HL-60 (cell line): ENCODE measurements at regions not wholly inside any gene's neighbourhood (a gene's known extent, or its start where the extent isn't known, plus 50 kb on each side); places are given as distances from the start of the nearest gene placed in this dataset.

Source experiments
- CTCF ChIP-seq: IDR thresholded peaks from one replicate; pipeline ENCODE4 v1.5.1; 2011; ENCODE audit warnings: low read length, control low read depth, inconsistent platforms; ENCODE audit not compliant: insufficient read depth
- POLR2AphosphoS5 ChIP-seq: IDR thresholded peaks from 2 replicates; pipeline ENCODE4 v1.6.1; 2012; ENCODE audit warnings: low read depth
- REST ChIP-seq: IDR thresholded peaks from 2 replicates; pipeline ENCODE4 v1.6.1; 2012; ENCODE audit warnings: low read depth; ENCODE audit not compliant: insufficient replicate concordance
- SPI1 ChIP-seq: IDR thresholded peaks from 2 replicates; pipeline ENCODE4 v1.6.1; 2012; ENCODE audit warnings: low read depth, mild to moderate bottlenecking, borderline replicate concordance

- TF ChIP-seq POLR2AphosphoS5: no peak
- TF ChIP-seq CTCF: no peak
- TF ChIP-seq REST: no peak
- TF ChIP-seq SPI1: no peak
Measured at GRCh38 chr5:96573513-96573894, 88.7 kb upstream of the CAST start.
